ENCODE measurements at regions not wholly inside any gene's neighbourhood (a gene's known extent, or its start where the extent isn't known, plus 50 kb on each side); places are given as distances from the start of the nearest gene placed in this dataset.

DNA sequence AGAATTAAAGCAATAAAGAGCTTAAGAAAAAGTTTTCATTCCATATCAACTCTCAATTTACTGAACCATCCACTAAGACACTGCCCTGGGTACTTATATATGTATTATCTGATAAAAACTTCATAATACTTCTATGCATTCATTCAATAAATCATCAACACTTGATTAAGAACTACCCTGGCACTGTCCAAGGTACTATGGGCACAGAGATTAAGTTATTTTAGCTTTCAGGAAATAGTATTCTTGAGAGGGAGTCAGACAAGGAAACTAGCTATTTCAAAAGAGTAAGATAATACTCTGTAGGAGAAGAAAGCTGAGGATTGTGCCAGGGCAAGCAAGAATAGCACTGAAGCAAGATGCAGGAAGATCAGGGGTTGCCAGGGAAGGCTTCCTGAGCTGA, 640.8 kb downstream of the FAM181B start:
- TF ChIP-seq CTCF (IDR thresholded peaks at IDR 0.05) (no peak), EP300 (IDR thresholded peaks at IDR 0.05) (no peak), POLR2AphosphoS5 (IDR thresholded peaks at IDR 0.05) (no peak), POLR2A (IDR thresholded peaks at IDR 0.05) (no peak)

Measured in sigmoid colon (tissue), 4 donors.